ENCODE measurements at regions not wholly inside any gene's neighbourhood (a gene's known extent, or its start where the extent isn't known, plus 50 kb on each side); places are given as distances from the start of the nearest gene placed in this dataset.
A peak's percentile ranks its signal among the peaks of the same experiment; 100 is the strongest.

GRCh38 chr2:149991576-149991975 is 404.0 kb upstream of the MMADHC start:
- TF ChIP-seq EZH2phosphoT487 (IDR thresholded peaks at IDR 0.05; ENCODE audit: borderline replicate concordance, low read length) (no peak), EZH2 (IDR thresholded peaks at IDR 0.05; ENCODE audit: low read length, unreplicated experiment) (no peak), CTCF (conservative IDR thresholded peaks at IDR 0.05; ENCODE audit: low read depth, low read length) (no peak)
- ChIA-PET CTCF (no interaction called here), POLR2A (ENCODE audit: unreplicated experiment) (no interaction called here)
- H3K79me2 ChIP-seq (ENCODE audit: low read length), result no peaks in the 10 kb centered on the region
- peak overlapping the region; percentile 20; the same call in 1 of the 2 replicates for H3K4me2 ChIP-seq (ENCODE audit: low read length)
- H4K20me1 ChIP-seq (ENCODE audit: low read length), result no peaks in the 10 kb centered on the region
- H3F3A ChIP-seq (ENCODE audit: low read length, unreplicated experiment), result peaks cover 4% of the 10 kb centered on the region
- intact Hi-C loops (cut with micrococcal nuclease), result loop anchor here (10.0 kb wide), 1 partner anchor 493 kb away; the partner anchor contains the start of gene RND3
- H2AFZ ChIP-seq (ENCODE audit: low read length), result no peak overlapping the region
- H3K36me3 ChIP-seq (ENCODE audit: low read depth, low read length), result no peaks in the 10 kb centered on the region
- ATAC-seq, result no peak
- H3K27me3 ChIP-seq (ENCODE audit: low read length), result no peaks in the 10 kb centered on the region
- H3K9ac ChIP-seq (ENCODE audit: low read length), result no peak overlapping the region
- BruUV-seq (replicated peaks), result no TSS peak
- H3K9me2 ChIP-seq (replicated peaks; ENCODE audit: low read length), result no peaks in the 10 kb centered on the region
- H3K4me3 ChIP-seq (ENCODE audit: low read length), result no peak overlapping the region
- H3K27ac ChIP-seq (ENCODE audit: low read length), result peak overlapping the region; percentile 14; the same call in 1 of the 2 replicates
- peaks cover 67% of the 10 kb centered on the region for H3K4me1 ChIP-seq (ENCODE audit: insufficient read depth, low read length)
- peak; percentile 80 for DNase-seq
- H3K9me3 ChIP-seq (ENCODE audit: low read length), result no peaks in the 10 kb centered on the region

GRCh38 chr2:149990965-149991364 is 403.4 kb upstream of the MMADHC start:
- DNase-seq (no peak), ATAC-seq (no peak)
- ChIA-PET POLR2A (ENCODE audit: unreplicated experiment) (no interaction called here), CTCF (no interaction called here)
- no peak overlapping the region for H3K4me3 ChIP-seq (ENCODE audit: low read length)
- H3F3A ChIP-seq (ENCODE audit: low read length, unreplicated experiment), result peaks cover 4% of the 10 kb centered on the region
- H3K9me3 ChIP-seq (ENCODE audit: low read length), result no peaks in the 10 kb centered on the region
- H3K36me3 ChIP-seq (ENCODE audit: low read depth, low read length), result no peaks in the 10 kb centered on the region
- H3K79me2 ChIP-seq (ENCODE audit: low read length), result no peaks in the 10 kb centered on the region
- H3K27ac ChIP-seq (ENCODE audit: low read length), result peak overlapping the region; percentile 74
- H4K20me1 ChIP-seq (ENCODE audit: low read length), result no peaks in the 10 kb centered on the region
- H3K27me3 ChIP-seq (ENCODE audit: low read length), result no peaks in the 10 kb centered on the region
- H3K9ac ChIP-seq (ENCODE audit: low read length), result no peak overlapping the region
- peaks cover 71% of the 10 kb centered on the region for H3K4me1 ChIP-seq (ENCODE audit: insufficient read depth, low read length)
- BruUV-seq (replicated peaks), result no TSS peak
- no peaks in the 10 kb centered on the region for H3K9me2 ChIP-seq (replicated peaks; ENCODE audit: low read length)
- intact Hi-C loops (cut with micrococcal nuclease), result loop anchor here (10.0 kb wide), 1 partner anchor 494 kb away; the partner anchor contains the start of gene RND3
- TF ChIP-seq EZH2phosphoT487 (IDR thresholded peaks at IDR 0.05; ENCODE audit: borderline replicate concordance, low read length) (no peak), EZH2 (IDR thresholded peaks at IDR 0.05; ENCODE audit: low read length, unreplicated experiment) (no peak), CTCF (conservative IDR thresholded peaks at IDR 0.05; ENCODE audit: low read depth, low read length) (no peak)
- peak overlapping the region; percentile 52; the same call in 1 of the 2 replicates for H3K4me2 ChIP-seq (ENCODE audit: low read length)
- H2AFZ ChIP-seq (ENCODE audit: low read length), result no peak overlapping the region

GRCh38 chr2:149989447-149990063 is 402.0 kb upstream of the MMADHC start:
- H3K27me3 ChIP-seq (ENCODE audit: low read length), result no peaks in the 10 kb centered on the region
- H4K20me1 ChIP-seq (ENCODE audit: low read length), result no peaks in the 10 kb centered on the region
- CTCF ChIA-PET, result no interaction called here
- no peaks in the 10 kb centered on the region for H3K9me2 ChIP-seq (replicated peaks; ENCODE audit: low read length)
- peaks cover 4% of the 10 kb centered on the region for H3F3A ChIP-seq (ENCODE audit: low read length, unreplicated experiment)
- no TSS peak for BruUV-seq (replicated peaks)
- no peak overlapping the region for H2AFZ ChIP-seq (ENCODE audit: low read length)
- peaks cover 67% of the 10 kb centered on the region for H3K4me1 ChIP-seq (ENCODE audit: insufficient read depth, low read length)
- TF ChIP-seq EZH2phosphoT487 (IDR thresholded peaks at IDR 0.05; ENCODE audit: borderline replicate concordance, low read length) (no peak), CTCF (conservative IDR thresholded peaks at IDR 0.05; ENCODE audit: low read depth, low read length) (no peak), EZH2 (IDR thresholded peaks at IDR 0.05; ENCODE audit: low read length, unreplicated experiment) (no peak)
- DNase-seq, result peak; percentile 97
- peak; percentile 89 for ATAC-seq
- H3K4me2 ChIP-seq (ENCODE audit: low read length), result peak overlapping the region; percentile 52
- intact Hi-C loops (cut with micrococcal nuclease), result loop anchor here (1.0 to 10.0 kb wide), 7 partner anchors 67 to 495 kb away; partner anchors contain the start of gene RND3
- H3K4me3 ChIP-seq (ENCODE audit: low read length), result no peak overlapping the region
- H3K79me2 ChIP-seq (ENCODE audit: low read length), result no peaks in the 10 kb centered on the region
- POLR2A ChIA-PET (ENCODE audit: unreplicated experiment), result interaction anchor here (0.6 kb wide), 2 partner anchors 221 to 798 kb away, joined by 3 read pairs; no protein-coding TSS in a partner anchor
- H3K27ac ChIP-seq (ENCODE audit: low read length), result peak overlapping the region; percentile 74
- peak overlapping the region; percentile 10; the same call in 1 of the 2 replicates for H3K9ac ChIP-seq (ENCODE audit: low read length)
- no peaks in the 10 kb centered on the region for H3K36me3 ChIP-seq (ENCODE audit: low read depth, low read length)
- no peaks in the 10 kb centered on the region for H3K9me3 ChIP-seq (ENCODE audit: low read length)

Data from PC-3 (cell line).